ENCODE measurements at regions not wholly inside any gene's neighbourhood (a gene's known extent, or its start where the extent isn't known, plus 50 kb on each side); places are given as distances from the start of the nearest gene placed in this dataset.

DNA sequence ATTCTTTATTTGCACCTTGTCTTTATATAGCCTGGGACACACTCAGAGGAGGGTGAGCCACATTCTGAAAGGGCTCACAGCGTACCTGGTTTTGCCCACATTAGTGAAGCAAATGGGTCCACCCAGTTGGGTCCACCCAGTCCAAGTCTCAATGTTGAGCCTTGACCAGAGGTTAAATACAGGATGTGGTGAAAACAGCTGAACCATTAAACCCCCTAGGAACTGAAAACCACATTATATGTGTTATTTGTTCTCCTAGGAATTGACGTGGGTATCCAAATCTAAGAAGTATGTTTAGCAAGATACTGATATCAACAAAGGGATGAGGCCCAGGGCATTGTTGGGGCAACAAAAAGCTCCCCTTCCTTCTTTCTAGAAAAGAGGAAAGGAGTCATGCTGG is 83.8 kb downstream of the SETD4 start:
- no peak overlapping the region for H3K4me3 ChIP-seq
- no peak for DNase-seq
- intact Hi-C loops (cut with DNase I) = no loop called here
- no peak overlapping the region for H3K27ac ChIP-seq
- no peaks in the 10 kb centered on the region for H3K36me3 ChIP-seq
- 77 to 86% (median 81%) methylated on average over 2 of the region's 2 CpGs for WGBS, 4 donors
- H3K4me1 ChIP-seq = no peaks in the 10 kb centered on the region
- no peak for ATAC-seq
- TF ChIP-seq CTCF (IDR thresholded peaks at IDR 0.05) = no peak
- TF ChIP-seq POLR2A (IDR thresholded peaks at IDR 0.05) = no peak
- H3K9me3 ChIP-seq = peaks cover 0 to 6% (median 0%) of the 10 kb centered on the region in 12 donors
- H3K27me3 ChIP-seq = peaks cover 0 to 14% (median 0%) of the 10 kb centered on the region in 9 donors

- no peaks in the 10 kb centered on the region for H3K4me1 ChIP-seq
- no peak overlapping the region for H3K4me3 ChIP-seq
- peaks cover 0 to 12% (median 0%) of the 10 kb centered on the region in 9 donors for H3K27me3 ChIP-seq
- WGBS, 4 donors = 53 to 71% (median 61%) methylated on average over 10 to 11 of the region's 11 CpGs
- ATAC-seq = no peak
- no peaks in the 10 kb centered on the region for H3K36me3 ChIP-seq
- peaks cover 0 to 6% (median 0%) of the 10 kb centered on the region in 12 donors for H3K9me3 ChIP-seq
- no peak for DNase-seq
- intact Hi-C loops (cut with DNase I) = no loop called here
- no peak for TF ChIP-seq CTCF (IDR thresholded peaks at IDR 0.05)
- TF ChIP-seq POLR2A (IDR thresholded peaks at IDR 0.05) = no peak
- no peak overlapping the region for H3K27ac ChIP-seq
Measured at GRCh38 chr21:35974775-35975174, 85.6 kb downstream of the SETD4 start.

- no peaks in the 10 kb centered on the region for H3K4me1 ChIP-seq
- DNase-seq = no peak
- no peak for ATAC-seq
- no peak overlapping the region for H3K27ac ChIP-seq
- intact Hi-C loops (cut with DNase I) = no loop called here
- peaks cover 0 to 7% (median 0%) of the 10 kb centered on the region in 9 donors for H3K27me3 ChIP-seq
- no peak overlapping the region for H3K4me3 ChIP-seq
- H3K36me3 ChIP-seq = no peaks in the 10 kb centered on the region
- no peak for TF ChIP-seq CTCF (IDR thresholded peaks at IDR 0.05)
- TF ChIP-seq POLR2A (IDR thresholded peaks at IDR 0.05) = no peak
- H3K9me3 ChIP-seq = no peaks in the 10 kb centered on the region
- 81 to 100% (median 91%) methylated on average over 1 of the region's 1 CpG for WGBS, 4 donors
Measured at GRCh38 chr21:35971824-35972223, 88.5 kb downstream of the SETD4 start.

DNA sequence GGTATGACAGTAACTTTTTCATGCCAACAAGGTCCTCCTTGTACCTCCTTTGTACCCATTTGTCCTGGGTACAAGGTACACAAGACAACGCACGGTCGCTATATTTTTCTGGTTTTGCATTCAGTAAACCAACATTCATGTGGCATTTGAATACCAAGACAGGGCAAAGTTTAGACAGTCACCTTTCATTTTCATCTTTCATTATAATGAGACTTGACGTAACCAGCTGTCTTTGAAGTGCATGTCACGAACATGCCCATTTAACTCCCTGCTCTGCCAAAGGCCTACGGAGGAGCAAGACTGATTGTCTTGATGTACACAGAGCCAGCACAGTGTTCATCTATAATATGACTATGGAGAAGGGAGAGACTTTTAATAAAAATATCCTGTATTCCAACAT is 91.0 kb downstream of the SETD4 start:
- Histone ChIP-seq H3K27me3 (peaks cover 0 to under 1% (median 0%) of the 10 kb centered on the region in 9 donors), H3K27ac (no peak overlapping the region), H3K4me1 (no peaks in the 10 kb centered on the region), H3K36me3 (no peaks in the 10 kb centered on the region), H3K9me3 (no peaks in the 10 kb centered on the region), H3K4me3 (no peak overlapping the region)
- ATAC-seq = no peak
- WGBS, 4 donors = 48 to 95% (median 72%) methylated on average over 6 of the region's 6 CpGs
- intact Hi-C loops (cut with DNase I) = no loop called here
- DNase-seq = no peak
- TF ChIP-seq POLR2A (IDR thresholded peaks at IDR 0.05) (no peak), CTCF (IDR thresholded peaks at IDR 0.05) (no peak)

Measured in heart left ventricle (tissue), 16 donors.